H9 (cell line): ENCODE measurements at regions not wholly inside any gene's neighbourhood (a gene's known extent, or its start where the extent isn't known, plus 50 kb on each side); places are given as distances from the start of the nearest gene placed in this dataset.

ENCODE experiments used
- DNase-seq: peaks from one replicate; pipeline ENCODE4 v3.0.0-alpha.2; 2017
- H2AFZ ChIP-seq: one replicate; pipeline ENCODE4 v1.6.1; 2013; ENCODE audit warnings: mild to moderate bottlenecking, low read length, control low read depth, moderate library complexity
- H2AK5ac ChIP-seq: 2 replicates; pipeline ENCODE4 v1.6.1; 2013; ENCODE audit warnings: low read length, control low read depth, mixed read lengths; ENCODE audit not compliant: insufficient read length
- H2BK120ac ChIP-seq: one replicate; pipeline ENCODE4 v1.6.1; 2013; ENCODE audit warnings: low read depth, mild to moderate bottlenecking, low read length, control low read depth, inconsistent platforms; ENCODE audit not compliant: poor library complexity, severe bottlenecking
- H2BK12ac ChIP-seq: 2 replicates; pipeline ENCODE4 v1.6.1; 2013; ENCODE audit warnings: low read length, control low read depth, mixed read lengths, low read depth; ENCODE audit not compliant: insufficient read length
- H2BK15ac ChIP-seq: 2 replicates; pipeline ENCODE4 v1.6.1; 2013; ENCODE audit warnings: low read depth, low read length, control low read depth
- H2BK20ac ChIP-seq: one replicate; pipeline ENCODE4 v1.6.1; 2013; ENCODE audit warnings: low read depth, mild to moderate bottlenecking, low read length, control low read depth, inconsistent platforms; ENCODE audit not compliant: poor library complexity, severe bottlenecking
- H2BK5ac ChIP-seq: 2 replicates; pipeline ENCODE4 v1.6.1; 2013; ENCODE audit warnings: low read length, control low read depth, mixed read lengths; ENCODE audit not compliant: insufficient read length
- H3K14ac ChIP-seq: 2 replicates; pipeline ENCODE4 v1.6.1; 2013; ENCODE audit warnings: low read length, control low read depth; ENCODE audit not compliant: insufficient read depth
- H3K18ac ChIP-seq: 2 replicates; pipeline ENCODE4 v1.6.1; 2013; ENCODE audit warnings: low read depth, mild to moderate bottlenecking, mixed read lengths, low read length, control low read depth; ENCODE audit not compliant: insufficient read length
- H3K23ac ChIP-seq: 2 replicates; pipeline ENCODE4 v1.6.1; 2013; ENCODE audit warnings: low read length, control low read depth, mixed read lengths, low read depth; ENCODE audit not compliant: insufficient read length
- H3K23me2 ChIP-seq: 2 replicates; pipeline ENCODE4 v1.6.1; 2013; ENCODE audit warnings: low read depth, mild to moderate bottlenecking, mixed read lengths, low read length, control low read depth; ENCODE audit not compliant: insufficient read length, poor library complexity, severe bottlenecking
- H3K27ac ChIP-seq: 2 replicates; pipeline ENCODE4 v1.5.1; 2013; ENCODE audit warnings: low read length, control low read depth, mixed read lengths, low read depth; ENCODE audit not compliant: insufficient read length
- H3K27me3 ChIP-seq: 2 replicates; pipeline ENCODE4 v1.6.1; 2013; ENCODE audit warnings: low read length, control low read depth, inconsistent platforms; ENCODE audit not compliant: insufficient read depth
- H3K4ac ChIP-seq: 2 replicates; pipeline ENCODE4 v1.6.1; 2013; ENCODE audit warnings: low read depth, mild to moderate bottlenecking, control low read depth, inconsistent platforms, low read length, moderate library complexity
- H3K4me1 ChIP-seq: 2 replicates; pipeline ENCODE4 v1.6.1; 2013; ENCODE audit warnings: low read length, control low read depth, inconsistent platforms; ENCODE audit not compliant: insufficient read depth
- H3K4me2 ChIP-seq: 2 replicates; pipeline ENCODE4 v1.6.1; 2013; ENCODE audit warnings: low read length, control low read depth, mixed read lengths; ENCODE audit not compliant: insufficient read length, insufficient read depth
- H3K56ac ChIP-seq: 2 replicates; pipeline ENCODE4 v1.6.1; 2013; ENCODE audit warnings: low read depth, mild to moderate bottlenecking, mixed read lengths, low read length, control low read depth; ENCODE audit not compliant: insufficient read length
- H3K79me1 ChIP-seq: 2 replicates; pipeline ENCODE4 v1.6.1; 2013; ENCODE audit warnings: low read depth, mild to moderate bottlenecking, moderate library complexity, low read length, control low read depth, inconsistent platforms; ENCODE audit not compliant: insufficient read depth, poor library complexity, severe bottlenecking
- H3K79me2 ChIP-seq: 2 replicates; pipeline ENCODE4 v1.6.1; 2013; ENCODE audit warnings: low read length, control low read depth, inconsistent platforms; ENCODE audit not compliant: insufficient read depth
- H3K9ac ChIP-seq: 2 replicates; pipeline ENCODE4 v1.6.1; 2013; ENCODE audit warnings: low read length, control low read depth, mixed read lengths; ENCODE audit not compliant: insufficient read length; ENCODE audit errors: extremely low read depth
- H3K9me3 ChIP-seq: one replicate; pipeline ENCODE4 v1.6.1; 2013; ENCODE audit warnings: low read depth, low read length, inconsistent platforms; ENCODE audit not compliant: control insufficient read depth
- H3T11ph ChIP-seq: one replicate; pipeline ENCODE4 v1.6.1; 2013; ENCODE audit warnings: mild to moderate bottlenecking, low read length, control low read depth, inconsistent platforms
- H4K20me1 ChIP-seq: one replicate; pipeline ENCODE4 v1.6.1; 2013; ENCODE audit not compliant: control insufficient read depth, insufficient read length, insufficient read depth
- H4K5ac ChIP-seq: 2 replicates; pipeline ENCODE4 v1.6.1; 2013; ENCODE audit warnings: low read depth, mild to moderate bottlenecking, mixed read lengths, low read length, control low read depth; ENCODE audit not compliant: insufficient read length
- H4K8ac ChIP-seq: replicated peaks from 2 replicates; pipeline ENCODE4 v1.6.1; 2013; ENCODE audit warnings: low read length, control low read depth, mixed read lengths, low read depth; ENCODE audit not compliant: insufficient read length
- H4K91ac ChIP-seq: 2 replicates; pipeline ENCODE4 v1.6.1; 2013; ENCODE audit warnings: low read depth, mild to moderate bottlenecking, moderate library complexity, mixed read lengths, low read length, control low read depth; ENCODE audit not compliant: insufficient read length
- H3K27ac Mint-ChIP-seq, 3 experiments: 2 replicates in 2 of 3; 3 replicates in 1 of 3; pipeline ENCODE4 v1.8.0; 2020 to 2021; ENCODE audit warnings: mixed read lengths in 3 of 3, mild to moderate bottlenecking in 1 of 3, moderate library complexity in 1 of 3
- H3K27me3 Mint-ChIP-seq: 2 replicates; pipeline ENCODE4 v1.8.0; 2021; ENCODE audit warnings: low read depth, mild to moderate bottlenecking, moderate library complexity, mixed read lengths
- H3K36me3 Mint-ChIP-seq, 3 experiments: 2 replicates in 2 of 3; 3 replicates in 1 of 3; pipeline ENCODE4 v1.8.0; 2020 to 2021; ENCODE audit warnings: low read depth in 3 of 3, mixed read lengths in 3 of 3; ENCODE audit not compliant: insufficient read depth in 1 of 3
- H3K4me1 Mint-ChIP-seq, 2 experiments: 2 replicates each; pipeline ENCODE4 v1.8.0; 2020; ENCODE audit warnings: mixed read lengths in 2 of 2
- H3K4me3 Mint-ChIP-seq, 2 experiments: 2 replicates in 1 of 2; 3 replicates in 1 of 2; pipeline ENCODE4 v1.8.0; 2020 to 2021; ENCODE audit warnings: mild to moderate bottlenecking in 2 of 2, mixed read lengths in 2 of 2, moderate library complexity in 1 of 2
- H3K9me3 Mint-ChIP-seq, 2 experiments: 2 replicates in 1 of 2; 3 replicates in 1 of 2; pipeline ENCODE4 v1.8.0; 2020; ENCODE audit warnings: mild to moderate bottlenecking in 2 of 2, mixed read lengths in 2 of 2, moderate library complexity in 1 of 2
- CTCF ChIP-seq: fragments of 200-600 bp; sonication (generic); conservative IDR thresholded peaks from 3 replicates; pipeline ENCODE4 v1.8.0; 2021; ENCODE audit warnings: antibody characterized with exemption, mild to moderate bottlenecking
- WGBS: extraction: QIAGEN DNeasy Blood & Tissue Kit; methylation state at CpG from one replicate; pipeline ENCODE4 v1.1.7; 2013; ENCODE audit warnings: missing lambda C conversion rate, low lambda C conversion rate, mixed read lengths; ENCODE audit not compliant: insufficient read length; ENCODE audit errors: extremely low coverage; 5-methylcytosine and 5-hydroxymethylcytosine counted together

GRCh38 chr13:38429916-38430315, 80.3 kb downstream of the UFM1 start:
- no CpG with 5 or more reads among the region's 1 CpG for WGBS
- Mint-ChIP-seq H3K27ac (no peak overlapping the region), H3K4me3 (no peak overlapping the region)

More at GRCh38 chr13:38429916-38430315, 80.3 kb downstream of the UFM1 start:
- Histone ChIP-seq H3K27me3 (no peaks in the 10 kb centered on the region), H2AK5ac (no peak overlapping the region), H3K27ac (no peak overlapping the region), H2AFZ (no peak overlapping the region), H2BK120ac (no peak overlapping the region), H3K23me2 (no peaks in the 10 kb centered on the region), H3K18ac (no peak overlapping the region), H3K79me1 (no peaks in the 10 kb centered on the region), H3K23ac (no peak overlapping the region), H3K4ac (no peak overlapping the region), H4K20me1 (no peaks in the 10 kb centered on the region), H2BK12ac (no peak overlapping the region), H4K91ac (no peak overlapping the region), H3K9me3 (no peaks in the 10 kb centered on the region), H2BK20ac (no peak overlapping the region), H3K14ac (no peak overlapping the region), H3K9ac (no peak overlapping the region), H3K4me1 (no peaks in the 10 kb centered on the region; the same call in 1 of the 2 replicates), H2BK5ac (no peak overlapping the region), H3T11ph (no peak overlapping the region), H3K56ac (no peak overlapping the region), H3K4me2 (no peak overlapping the region), H4K8ac (no peak overlapping the region), H3K79me2 (no peaks in the 10 kb centered on the region), H2BK15ac (no peak overlapping the region), H4K5ac (no peak overlapping the region)
- H3K36me3 Mint-ChIP-seq, result no peaks in the 10 kb centered on the region
- no peaks in the 10 kb centered on the region for H3K27me3 Mint-ChIP-seq
- H3K9me3 Mint-ChIP-seq, result peaks cover 3 to 7% of the 10 kb centered on the region in 2 experiments; a peak in 4 of 5 replicates
- no peak for TF ChIP-seq CTCF
- DNase-seq, result no peak
- H3K4me1 Mint-ChIP-seq, result peaks cover 6 to 7% of the 10 kb centered on the region in 2 experiments; a peak in 3 of 4 replicates
